ENCODE measurements at regions not wholly inside any gene's neighbourhood (a gene's known extent, or its start where the extent isn't known, plus 50 kb on each side); places are given as distances from the start of the nearest gene placed in this dataset.

DNA sequence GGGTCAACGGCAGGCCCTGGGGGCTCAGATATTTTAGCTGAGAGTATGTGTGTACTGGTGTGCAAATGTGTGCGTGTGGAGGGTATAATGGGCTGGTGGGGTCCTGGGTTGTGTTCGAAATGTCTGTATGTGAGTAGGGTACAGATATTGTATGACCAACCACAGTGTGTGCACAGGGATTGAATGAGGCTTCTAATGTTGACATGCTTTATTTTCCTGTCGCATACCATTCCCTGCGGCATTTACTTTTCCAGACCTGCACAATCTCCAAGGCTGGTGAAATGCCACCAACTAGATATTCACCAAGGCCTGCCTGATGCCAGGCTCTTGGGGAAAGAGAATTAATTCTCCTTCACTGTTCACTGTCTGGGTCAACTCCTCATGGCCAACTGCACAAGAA, 441.4 kb upstream of the SULF2 start:
- FAIRE-seq, result no peak
- TF ChIP-seq, protein P1, sequence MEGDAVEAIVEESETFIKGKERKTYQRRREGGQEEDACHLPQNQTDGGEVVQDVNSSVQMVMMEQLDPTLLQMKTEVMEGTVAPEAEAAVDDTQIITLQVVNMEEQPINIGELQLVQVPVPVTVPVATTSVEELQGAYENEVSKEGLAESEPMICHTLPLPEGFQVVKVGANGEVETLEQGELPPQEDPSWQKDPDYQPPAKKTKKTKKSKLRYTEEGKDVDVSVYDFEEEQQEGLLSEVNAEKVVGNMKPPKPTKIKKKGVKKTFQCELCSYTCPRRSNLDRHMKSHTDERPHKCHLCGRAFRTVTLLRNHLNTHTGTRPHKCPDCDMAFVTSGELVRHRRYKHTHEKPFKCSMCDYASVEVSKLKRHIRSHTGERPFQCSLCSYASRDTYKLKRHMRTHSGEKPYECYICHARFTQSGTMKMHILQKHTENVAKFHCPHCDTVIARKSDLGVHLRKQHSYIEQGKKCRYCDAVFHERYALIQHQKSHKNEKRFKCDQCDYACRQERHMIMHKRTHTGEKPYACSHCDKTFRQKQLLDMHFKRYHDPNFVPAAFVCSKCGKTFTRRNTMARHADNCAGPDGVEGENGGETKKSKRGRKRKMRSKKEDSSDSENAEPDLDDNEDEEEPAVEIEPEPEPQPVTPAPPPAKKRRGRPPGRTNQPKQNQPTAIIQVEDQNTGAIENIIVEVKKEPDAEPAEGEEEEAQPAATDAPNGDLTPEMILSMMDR (IDR thresholded peaks at IDR 0.05; ENCODE audit: insufficient read depth, missing control alignments), result no peak
- DNase-seq (ENCODE audit: insufficient read length, low spot score), result no peak

GRCh38 chr20:48224533-48225050, 439.3 kb upstream of the SULF2 start:
- no peak for FAIRE-seq
- TF ChIP-seq, protein P1 (IDR thresholded peaks at IDR 0.05; ENCODE audit: insufficient read depth, missing control alignments), result no peak

DNA sequence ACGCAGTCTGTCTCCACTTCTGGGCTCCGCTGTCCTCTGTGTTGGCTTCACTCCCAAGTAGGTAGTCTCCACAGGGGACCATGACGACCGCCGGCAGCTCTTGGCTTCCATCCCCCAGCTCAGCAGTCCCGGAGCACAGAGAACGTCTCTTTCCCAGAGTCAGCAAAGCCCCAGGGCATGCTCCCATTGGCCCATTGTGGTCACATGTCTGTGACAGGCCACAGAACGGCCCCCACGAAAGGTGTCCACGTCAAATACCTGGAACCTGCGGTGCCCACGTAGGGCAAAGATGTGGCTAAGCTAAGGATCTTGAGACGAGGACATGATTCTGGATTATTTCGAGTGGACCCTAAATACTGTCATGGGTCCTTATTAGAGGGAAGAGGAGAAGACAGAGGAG, 438.4 kb upstream of the SULF2 start:
- TF ChIP-seq, protein P1 (IDR thresholded peaks at IDR 0.05; ENCODE audit: insufficient read depth, missing control alignments), result no peak
- FAIRE-seq (no peak), DNase-seq (ENCODE audit: insufficient read length, low spot score) (no peak)

More at GRCh38 chr20:48224533-48225050, 439.3 kb upstream of the SULF2 start:
- no peak for DNase-seq (ENCODE audit: insufficient read length, low spot score)

DNA sequence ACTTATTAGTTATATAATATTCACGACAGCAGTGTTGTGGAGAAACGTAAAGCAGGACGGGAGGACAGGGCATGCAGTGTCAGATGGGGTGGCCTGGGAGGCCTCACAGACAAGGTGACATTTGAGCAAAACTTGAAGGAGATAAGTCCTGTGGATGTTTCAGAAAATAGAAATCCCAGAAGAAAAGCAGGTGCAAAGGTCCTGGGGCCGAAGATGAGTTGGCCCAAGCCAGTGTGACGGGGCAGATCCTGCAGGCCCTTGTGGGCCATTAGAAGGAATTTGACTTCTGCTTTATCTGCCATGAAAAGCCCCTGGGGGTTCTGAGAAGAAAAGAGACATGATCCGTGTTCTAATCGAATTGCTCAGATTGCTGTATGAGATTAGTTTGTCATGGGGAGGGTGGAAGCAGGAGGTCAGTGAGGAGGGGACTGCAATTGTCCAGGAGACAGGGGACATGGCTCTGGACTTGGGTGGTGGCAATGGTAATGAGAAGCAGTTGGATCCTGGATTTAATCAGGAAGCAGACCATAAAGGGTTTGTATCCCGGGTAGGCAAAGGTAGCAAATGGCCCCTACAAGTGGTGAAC, 437.4 kb upstream of the SULF2 start:
- DNase-seq (ENCODE audit: insufficient read length, low spot score) (no peak), FAIRE-seq (no peak)
- TF ChIP-seq, protein P1 (IDR thresholded peaks at IDR 0.05; ENCODE audit: insufficient read depth, missing control alignments), result no peak

GRCh38 chr20:48220033-48220633, 434.9 kb upstream of the SULF2 start:
- DNase-seq (ENCODE audit: insufficient read length, low spot score) (no peak), FAIRE-seq (no peak)
- TF ChIP-seq, protein P1 (IDR thresholded peaks at IDR 0.05; ENCODE audit: insufficient read depth, missing control alignments), result no peak

DNA sequence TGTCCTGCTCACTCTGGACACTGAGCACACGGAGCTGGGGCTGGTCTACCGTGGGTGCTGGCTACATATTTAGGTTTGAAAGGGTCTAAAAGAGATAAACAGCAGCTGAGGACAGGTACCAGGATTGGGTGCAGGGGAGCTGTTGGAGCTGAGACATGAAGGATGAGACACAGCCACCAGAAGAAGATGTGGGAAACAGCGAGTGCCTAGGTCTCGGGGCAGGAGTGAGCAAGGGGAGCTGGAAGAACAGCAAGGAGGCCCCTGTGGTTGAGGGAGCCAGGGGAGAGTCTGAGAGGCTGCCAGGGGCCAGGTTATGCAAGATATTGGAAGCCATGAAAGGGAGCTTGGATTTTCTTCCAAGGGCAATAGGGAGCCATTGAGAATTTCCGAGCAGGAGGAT, 434.0 kb upstream of the SULF2 start:
- no peak for FAIRE-seq
- TF ChIP-seq, protein P1 (IDR thresholded peaks at IDR 0.05; ENCODE audit: insufficient read depth, missing control alignments), result no peak
- DNase-seq (ENCODE audit: insufficient read length, low spot score), result no peak

GRCh38 chr20:48217190-48217589, 431.9 kb upstream of the SULF2 start:
- DNase-seq (ENCODE audit: insufficient read length, low spot score), result no peak
- FAIRE-seq, result no peak
- TF ChIP-seq, protein P1 (IDR thresholded peaks at IDR 0.05; ENCODE audit: insufficient read depth, missing control alignments), result no peak
